ENCODE measurements at regions not wholly inside any gene's neighbourhood (a gene's known extent, or its start where the extent isn't known, plus 50 kb on each side); places are given as distances from the start of the nearest gene placed in this dataset.

- Histone ChIP-seq H3K36me3 (replicated peaks in 1 of 2; ENCODE audit: insufficient read depth in 1 of 2, low read depth in 2 of 2) (peaks cover 0 to 15% of the 10 kb centered on the region in 2 donors), H3K4me1 (peaks cover 8% of the 10 kb centered on the region), H3K27ac (no peak overlapping the region), H3K9me3 (no peaks in the 10 kb centered on the region), H3K4me3 (no peak overlapping the region), H3K27me3 (no peaks in the 10 kb centered on the region)
- ATAC-seq = no peak
- no peak for TF ChIP-seq POLR2A (IDR thresholded peaks at IDR 0.05)
- TF ChIP-seq CTCF (IDR thresholded peaks at IDR 0.05) = no peak
- intact Hi-C loops (cut with DNase I) = no loop called here
- no peak for DNase-seq
- 95 to 96% methylated on average over 9 to 31 of the region's 41 CpGs for WGBS, 2 donors
Observed at GRCh38 chr7:66556177-66556548, 72.5 kb upstream of the KCTD7 start.

- peaks cover 8% of the 10 kb centered on the region for H3K4me1 ChIP-seq
- ATAC-seq (no peak), DNase-seq (no peak)
- H3K4me3 ChIP-seq = no peak overlapping the region
- TF ChIP-seq POLR2A (IDR thresholded peaks at IDR 0.05) (no peak), CTCF (IDR thresholded peaks at IDR 0.05) (no peak)
- intact Hi-C loops (cut with DNase I) = no loop called here
- H3K27me3 ChIP-seq = no peaks in the 10 kb centered on the region
- 91 to 93% methylated on average over 26 to 41 of the region's 54 CpGs for WGBS, 2 donors
- H3K27ac ChIP-seq = no peak overlapping the region
- H3K9me3 ChIP-seq = no peaks in the 10 kb centered on the region
- H3K36me3 ChIP-seq (replicated peaks in 1 of 2; ENCODE audit: insufficient read depth in 1 of 2, low read depth in 2 of 2) = peaks cover 0 to 11% of the 10 kb centered on the region in 2 donors
Observed at GRCh38 chr7:66556549-66557213, 72.0 kb upstream of the KCTD7 start.

GRCh38 chr7:66557214-66558200 lies 71.2 kb upstream of the KCTD7 start:
- Histone ChIP-seq H3K4me1 (peaks cover 8% of the 10 kb centered on the region), H3K4me3 (no peak overlapping the region), H3K27ac (no peak overlapping the region), H3K9me3 (no peaks in the 10 kb centered on the region), H3K27me3 (no peaks in the 10 kb centered on the region), H3K36me3 (replicated peaks in 1 of 2; ENCODE audit: insufficient read depth in 1 of 2, low read depth in 2 of 2) (peaks cover 0 to 9% of the 10 kb centered on the region in 2 donors)
- intact Hi-C loops (cut with DNase I) = no loop called here
- no peak for TF ChIP-seq POLR2A (IDR thresholded peaks at IDR 0.05)
- TF ChIP-seq CTCF (IDR thresholded peaks at IDR 0.05) = peak; percentile 83 to 98 (median 89)
- DNase-seq = peak; percentile 63 to 77 (median 72)
- peak; percentile 83 for ATAC-seq
- 15 to 42% methylated on average over 4 to 40 of the region's 40 CpGs for WGBS, 2 donors

- ATAC-seq (peak; percentile 15), DNase-seq (no peak)
- Histone ChIP-seq H3K9me3 (no peaks in the 10 kb centered on the region), H3K4me1 (peaks cover 8% of the 10 kb centered on the region), H3K36me3 (replicated peaks in 1 of 2; ENCODE audit: insufficient read depth in 1 of 2, low read depth in 2 of 2) (peaks cover 0 to 4% of the 10 kb centered on the region in 2 donors), H3K27ac (no peak overlapping the region), H3K4me3 (no peak overlapping the region), H3K27me3 (no peaks in the 10 kb centered on the region)
- TF ChIP-seq POLR2A (IDR thresholded peaks at IDR 0.05) = no peak
- no peak for TF ChIP-seq CTCF (IDR thresholded peaks at IDR 0.05)
- intact Hi-C loops (cut with DNase I) = no loop called here
- 33 to 58% methylated on average over 1 to 8 of the region's 8 CpGs for WGBS, 2 donors
Observed at GRCh38 chr7:66558201-66558641, 70.5 kb upstream of the KCTD7 start.
